Mucosa of descending colon (tissue), 3 donors: ENCODE measurements at regions not wholly inside any gene's neighbourhood (a gene's known extent, or its start where the extent isn't known, plus 50 kb on each side); places are given as distances from the start of the nearest gene placed in this dataset.

Experiments used
- ATAC-seq: fragments of 200-7000 bp; cut with Tn5 transposase; one replicate; pipeline ENCODE4 v1.9.1; 2020; ENCODE audit warnings: mild to moderate bottlenecking, moderate library complexity
- DNase-seq, 3 donors: peaks; one replicate each; pipeline ENCODE4 v3.0.0-alpha.2; 2020
- H3K36me3 ChIP-seq: fragments of 200-600 bp; one replicate; pipeline ENCODE4 v1.8.0; 2021; ENCODE audit warnings: low read depth, mild to moderate bottlenecking
- H3K4me1 ChIP-seq: fragments of 200-600 bp; one replicate; pipeline ENCODE4 v1.8.0; 2021; ENCODE audit warnings: low read depth, mild to moderate bottlenecking
- H3K4me3 ChIP-seq: fragments of 200-600 bp; one replicate; pipeline ENCODE4 v1.8.0; 2021; ENCODE audit warnings: mild to moderate bottlenecking
- H3K9me3 ChIP-seq: fragments of 200-600 bp; one replicate; pipeline ENCODE4 v1.8.0; 2021; ENCODE audit warnings: mild to moderate bottlenecking
- CTCF ChIP-seq: fragments of 200-600 bp; IDR thresholded peaks from one replicate; pipeline ENCODE4 v1.8.0; 2022; ENCODE audit warnings: antibody characterized with exemption, mild to moderate bottlenecking
- intact Hi-C, 2 donors: fragments of 100-400 bp; cut with DNase I in 1 of 2; cut with micrococcal nuclease in 1 of 2; formaldehyde crosslinking; loops; one replicate each; pipeline versions ENCODE4 v1.11.0 to v1.11.1; 2022; cut with DNase I, micrococcal nuclease
- donor health status: DM: no; HTN: no; CAD: no; lungs with moderate emphysema.
- donor health status: DM: no; HTN: no; CAD: no.
- donor health status: DM: no; HTN: yes; CAD: no.

- H3K4me3 ChIP-seq: no peak overlapping the region
- no peaks in the 10 kb centered on the region for H3K36me3 ChIP-seq
- H3K4me1 ChIP-seq: no peaks in the 10 kb centered on the region
- H3K9me3 ChIP-seq: no peaks in the 10 kb centered on the region
- TF ChIP-seq CTCF: no peak
- DNase-seq: no peak
- no peak for ATAC-seq
- intact Hi-C loops: no loop called here
Observed at GRCh38 chr6:82056567-82056966, 191.0 kb downstream of the IBTK start.

- DNase-seq: no peak
- H3K9me3 ChIP-seq: no peaks in the 10 kb centered on the region
- no peaks in the 10 kb centered on the region for H3K4me1 ChIP-seq
- H3K4me3 ChIP-seq: no peak overlapping the region
- no peak for TF ChIP-seq CTCF
- ATAC-seq: no peak
- intact Hi-C loops: no loop called here
- H3K36me3 ChIP-seq: no peaks in the 10 kb centered on the region
Observed at GRCh38 chr6:82045965-82046756, 201.4 kb downstream of the IBTK start.

GRCh38 chr6:82040405-82041221 lies 206.9 kb downstream of the IBTK start:
- H3K36me3 ChIP-seq: no peaks in the 10 kb centered on the region
- ATAC-seq: peak; percentile 70
- intact Hi-C loops: no loop called here
- H3K4me3 ChIP-seq: no peak overlapping the region
- no peaks in the 10 kb centered on the region for H3K9me3 ChIP-seq
- DNase-seq: peak in 1 of 3 donors; percentile 52
- no peaks in the 10 kb centered on the region for H3K4me1 ChIP-seq
- TF ChIP-seq CTCF: peak; percentile 49

GRCh38 chr6:82038631-82039030 lies 208.9 kb downstream of the IBTK start:
- ATAC-seq (no peak), DNase-seq (no peak)
- no peaks in the 10 kb centered on the region for H3K9me3 ChIP-seq
- intact Hi-C loops: no loop called here
- H3K36me3 ChIP-seq: no peaks in the 10 kb centered on the region
- H3K4me3 ChIP-seq: no peak overlapping the region
- no peaks in the 10 kb centered on the region for H3K4me1 ChIP-seq
- no peak for TF ChIP-seq CTCF

- DNase-seq (no peak), ATAC-seq (no peak)
- Histone ChIP-seq H3K4me1 (no peaks in the 10 kb centered on the region), H3K36me3 (no peaks in the 10 kb centered on the region), H3K9me3 (no peaks in the 10 kb centered on the region), H3K4me3 (no peak overlapping the region)
- intact Hi-C loops: no loop called here
- TF ChIP-seq CTCF: no peak
Observed at GRCh38 chr6:82035526-82035925, 212.0 kb downstream of the IBTK start.
